VCaP (cell line): ENCODE measurements at regions not wholly inside any gene's neighbourhood (a gene's known extent, or its start where the extent isn't known, plus 50 kb on each side); places are given as distances from the start of the nearest gene placed in this dataset.
A peak's percentile ranks its signal among the peaks of the same experiment; 100 is the strongest.

ENCODE experiments used
- H3K27ac ChIP-seq: fragments of 450-650 bp; 2 replicates; pipeline ENCODE4 v1.5.1; 2017
- TF ChIP-seq, protein P1 (sequence below): fragments of 450-650 bp; conservative IDR thresholded peaks from 2 replicates; pipeline ENCODE4 v1.5.1; 2017; ENCODE audit warnings: mild to moderate bottlenecking, moderate library complexity

DNA sequence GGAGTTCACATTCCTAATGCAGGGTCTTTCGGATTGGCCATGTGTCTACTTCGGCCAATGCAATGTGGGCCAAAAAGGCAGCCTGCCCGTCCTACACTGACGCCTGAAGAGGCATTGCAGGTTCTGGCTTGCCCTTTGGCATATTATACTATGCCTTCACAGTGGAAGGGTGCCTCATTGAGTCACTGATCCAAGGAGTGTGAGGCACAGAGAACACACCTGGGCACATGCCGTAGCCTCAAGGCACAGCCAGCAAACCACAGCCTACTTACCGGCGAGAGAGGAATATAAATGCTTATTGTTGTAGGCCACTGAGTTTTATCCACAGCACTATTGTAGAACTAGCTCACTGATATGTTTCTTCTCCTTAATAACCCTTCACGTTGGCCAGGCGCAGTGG, 409.6 kb downstream of the GADD45G start:
- TF ChIP-seq, protein P1, sequence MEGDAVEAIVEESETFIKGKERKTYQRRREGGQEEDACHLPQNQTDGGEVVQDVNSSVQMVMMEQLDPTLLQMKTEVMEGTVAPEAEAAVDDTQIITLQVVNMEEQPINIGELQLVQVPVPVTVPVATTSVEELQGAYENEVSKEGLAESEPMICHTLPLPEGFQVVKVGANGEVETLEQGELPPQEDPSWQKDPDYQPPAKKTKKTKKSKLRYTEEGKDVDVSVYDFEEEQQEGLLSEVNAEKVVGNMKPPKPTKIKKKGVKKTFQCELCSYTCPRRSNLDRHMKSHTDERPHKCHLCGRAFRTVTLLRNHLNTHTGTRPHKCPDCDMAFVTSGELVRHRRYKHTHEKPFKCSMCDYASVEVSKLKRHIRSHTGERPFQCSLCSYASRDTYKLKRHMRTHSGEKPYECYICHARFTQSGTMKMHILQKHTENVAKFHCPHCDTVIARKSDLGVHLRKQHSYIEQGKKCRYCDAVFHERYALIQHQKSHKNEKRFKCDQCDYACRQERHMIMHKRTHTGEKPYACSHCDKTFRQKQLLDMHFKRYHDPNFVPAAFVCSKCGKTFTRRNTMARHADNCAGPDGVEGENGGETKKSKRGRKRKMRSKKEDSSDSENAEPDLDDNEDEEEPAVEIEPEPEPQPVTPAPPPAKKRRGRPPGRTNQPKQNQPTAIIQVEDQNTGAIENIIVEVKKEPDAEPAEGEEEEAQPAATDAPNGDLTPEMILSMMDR: no peak
- H3K27ac ChIP-seq: peak overlapping the region; percentile 41; the same call in 1 of the 2 replicates

DNA sequence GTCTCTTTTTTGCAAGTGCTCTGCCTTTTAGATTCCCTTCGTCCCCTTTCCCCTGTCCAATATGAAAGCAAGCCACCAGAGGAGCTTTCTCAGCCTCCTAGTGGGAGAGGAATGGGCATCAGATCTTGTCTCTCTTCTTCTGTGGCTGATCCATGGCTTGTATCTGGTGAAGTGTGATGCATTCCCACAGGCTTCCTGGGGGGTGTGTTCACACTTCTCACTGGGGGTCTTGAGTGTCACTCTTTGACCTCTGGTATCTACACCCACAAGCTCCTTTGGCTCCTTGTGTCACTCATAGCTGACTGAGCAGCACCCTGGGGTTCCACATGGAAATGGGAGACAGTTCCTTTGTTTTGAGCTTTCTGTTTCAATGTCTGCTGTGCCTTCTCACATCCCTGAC, 411.5 kb downstream of the GADD45G start:
- H3K27ac ChIP-seq: no peak overlapping the region
- TF ChIP-seq, protein P1: no peak

DNA sequence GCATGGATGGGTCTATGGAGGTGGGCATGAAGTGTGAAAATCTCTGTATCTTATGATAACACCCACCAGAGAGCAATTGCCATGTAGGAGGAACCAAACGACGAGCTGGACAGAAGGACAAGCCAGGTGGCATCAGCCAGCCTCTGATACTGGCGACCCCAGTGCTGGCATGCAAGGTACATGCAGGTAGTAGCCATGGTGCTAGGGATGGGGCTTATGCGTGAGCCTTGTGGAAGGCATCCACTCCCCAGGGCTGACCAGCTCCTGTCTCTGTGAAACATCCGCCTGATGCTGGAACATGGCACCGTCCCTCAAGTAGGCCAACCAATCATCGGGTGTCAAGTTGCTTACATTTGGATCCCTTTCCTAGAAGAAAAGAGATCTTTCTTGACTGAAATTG, 412.9 kb downstream of the GADD45G start:
- TF ChIP-seq, protein P1: no peak
- H3K27ac ChIP-seq: no peak overlapping the region

GRCh38 chr9:90018688-90019087, 413.9 kb downstream of the GADD45G start:
- TF ChIP-seq, protein P1: no peak
- H3K27ac ChIP-seq: no peak overlapping the region

DNA sequence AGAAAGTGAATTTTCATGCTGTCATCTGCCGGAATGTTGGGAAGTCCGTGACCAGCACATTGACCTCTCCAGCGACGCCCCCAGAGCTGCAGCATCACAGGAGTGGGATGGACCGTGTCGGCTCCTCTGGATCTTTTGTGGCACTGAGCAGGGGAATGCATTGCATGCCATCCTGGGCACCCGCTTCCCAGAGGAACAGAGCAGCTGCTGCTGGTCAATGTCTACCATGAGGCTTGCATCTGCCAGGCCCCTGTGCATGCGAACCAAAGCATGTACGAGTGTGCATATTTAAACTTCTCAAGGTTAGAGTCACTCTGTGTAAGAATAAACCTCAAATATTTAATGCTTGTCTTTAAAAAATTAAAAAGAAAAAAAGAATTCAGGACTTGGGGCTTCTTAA, 414.8 kb downstream of the GADD45G start:
- H3K27ac ChIP-seq: 0 out of 2 replicates have a peak overlapping the region, but pooled peaks have one; percentile 9
- TF ChIP-seq, protein P1: no peak

DNA sequence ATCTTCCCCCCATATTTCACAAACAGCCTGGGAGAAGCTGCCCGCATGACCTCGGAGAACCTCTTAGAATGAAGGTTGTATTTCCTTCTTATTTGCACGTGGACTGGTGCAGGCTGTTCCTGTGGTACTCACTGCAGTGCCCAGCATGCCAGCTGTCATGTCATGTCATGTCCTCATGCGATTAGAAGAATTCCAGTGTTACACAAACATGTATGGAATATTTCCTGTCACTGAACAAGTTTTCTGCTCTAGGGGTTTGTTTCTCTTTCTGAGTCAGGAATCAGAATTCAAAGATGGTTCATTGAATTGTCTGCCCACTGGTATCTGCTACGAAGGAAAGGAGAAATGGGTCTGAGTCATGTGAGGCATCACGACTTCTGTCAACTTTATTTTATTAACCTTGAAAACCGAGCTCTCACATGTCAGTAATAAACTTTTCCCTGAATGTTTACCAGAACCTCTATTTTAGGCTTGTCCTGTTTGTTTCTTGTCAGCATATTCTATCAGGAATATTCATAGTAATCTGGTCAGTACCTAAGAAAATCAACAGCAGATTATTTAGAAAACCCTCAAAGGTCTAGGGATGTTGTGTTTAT, 415.6 kb downstream of the GADD45G start:
- H3K27ac ChIP-seq: peak overlapping the region; percentile 9; the same call in 1 of the 2 replicates
- TF ChIP-seq, protein P1: no peak

GRCh38 chr9:90021216-90021906, 416.5 kb downstream of the GADD45G start:
- 0 out of 2 replicates have a peak overlapping the region, but pooled peaks have one; percentile 9 for H3K27ac ChIP-seq
- TF ChIP-seq, protein P1: no peak
